AG04450 (cell line): ENCODE measurements at regions not wholly inside any gene's neighbourhood (a gene's known extent, or its start where the extent isn't known, plus 50 kb on each side); places are given as distances from the start of the nearest gene placed in this dataset.

ENCODE experiments used
- CTCF ChIA-PET: fragments of 300-600, 350-600 bp; formaldehyde crosslinking; extraction: SDS; loops from one replicate; lab custom pipeline; 2022; ENCODE audit warnings: antibody characterized with exemption, inconsistent platforms; lab: Charles Lee
- POLR2A ChIA-PET: fragments of 350-600 bp; formaldehyde crosslinking; extraction: SDS; loops from one replicate; lab custom pipeline; 2021; ENCODE audit warnings: antibody characterized with exemption, inconsistent platforms; lab: Yijun Ruan, JAX
- DNase-seq: peaks from one replicate; pipeline ENCODE4 v3.0.0-alpha.2; 2011; ENCODE audit warnings: low read depth, low spot score
- H3K27ac ChIP-seq: one replicate; pipeline ENCODE4 v1.5.1; 2012; ENCODE audit warnings: low read depth, low read length, control low read depth
- H3K27me3 ChIP-seq: one replicate; pipeline ENCODE4 v1.6.0; 2012; ENCODE audit warnings: low read length; ENCODE audit not compliant: control insufficient read depth, insufficient read depth
- H3K4me3 ChIP-seq: 2 replicates; pipeline ENCODE4 v1.5.1; 2011; ENCODE audit warnings: mild to moderate bottlenecking, low read depth, low read length, control low read depth
- H3K9me3 ChIP-seq: 2 replicates; pipeline ENCODE4 v1.5.1; 2012; ENCODE audit warnings: low read length; ENCODE audit not compliant: control insufficient read depth, insufficient read depth
- CTCF ChIP-seq: IDR thresholded peaks from 2 replicates; pipeline ENCODE4 v1.5.1; 2011; ENCODE audit warnings: low read depth, low read length, control low read depth, inconsistent platforms

GRCh38 chr7:86972072-86972471 lies 87.4 kb downstream of the ELAPOR2 start:
- Histone ChIP-seq H3K27ac (no peak overlapping the region), H3K4me3 (no peak overlapping the region), H3K27me3 (no peaks in the 10 kb centered on the region), H3K9me3 (no peaks in the 10 kb centered on the region)
- no peak for DNase-seq
- CTCF ChIA-PET: no interaction called here
- POLR2A ChIA-PET: no interaction called here
- no peak for TF ChIP-seq CTCF

- Histone ChIP-seq H3K27me3 (no peaks in the 10 kb centered on the region), H3K9me3 (no peaks in the 10 kb centered on the region), H3K27ac (no peak overlapping the region), H3K4me3 (no peak overlapping the region)
- ChIA-PET POLR2A (no interaction called here), CTCF (no interaction called here)
- DNase-seq: no peak
- no peak for TF ChIP-seq CTCF
Observed at GRCh38 chr7:86970986-86971385, 88.5 kb downstream of the ELAPOR2 start.

- no peak for DNase-seq
- Histone ChIP-seq H3K27ac (no peak overlapping the region), H3K4me3 (no peak overlapping the region), H3K27me3 (no peaks in the 10 kb centered on the region), H3K9me3 (no peaks in the 10 kb centered on the region)
- ChIA-PET POLR2A (no interaction called here), CTCF (interaction anchor here (0.5 kb wide), 1 partner anchor 916 kb away, joined by 9 read pairs; no protein-coding TSS in a partner anchor)
- no peak for TF ChIP-seq CTCF
Observed at GRCh38 chr7:86970547-86970946, 88.9 kb downstream of the ELAPOR2 start.

GRCh38 chr7:86969865-86970264 lies 89.6 kb downstream of the ELAPOR2 start:
- ChIA-PET CTCF (interaction anchor here (0.5 to 0.8 kb wide), 2 partner anchors 19 to 917 kb away, joined by 3 to 9 read pairs; no protein-coding TSS in a partner anchor), POLR2A (no interaction called here)
- no peak for TF ChIP-seq CTCF
- H3K9me3 ChIP-seq: no peaks in the 10 kb centered on the region
- no peak overlapping the region for H3K27ac ChIP-seq
- DNase-seq: no peak
- H3K4me3 ChIP-seq: no peak overlapping the region
- H3K27me3 ChIP-seq: no peaks in the 10 kb centered on the region

- Histone ChIP-seq H3K27me3 (no peaks in the 10 kb centered on the region), H3K9me3 (no peaks in the 10 kb centered on the region), H3K27ac (no peak overlapping the region), H3K4me3 (no peak overlapping the region)
- POLR2A ChIA-PET: no interaction called here
- CTCF ChIA-PET: no interaction called here
- TF ChIP-seq CTCF: no peak
- no peak for DNase-seq
Observed at GRCh38 chr7:86968618-86969017, 90.8 kb downstream of the ELAPOR2 start.
